ENCODE measurements at regions not wholly inside any gene's neighbourhood (a gene's known extent, or its start where the extent isn't known, plus 50 kb on each side); places are given as distances from the start of the nearest gene placed in this dataset.
"Not testable (repeated sequence)": the region's sequence is repeated elsewhere in the genome, so short reads cannot be mapped to it uniquely, and the experiment has no call there.

DNA sequence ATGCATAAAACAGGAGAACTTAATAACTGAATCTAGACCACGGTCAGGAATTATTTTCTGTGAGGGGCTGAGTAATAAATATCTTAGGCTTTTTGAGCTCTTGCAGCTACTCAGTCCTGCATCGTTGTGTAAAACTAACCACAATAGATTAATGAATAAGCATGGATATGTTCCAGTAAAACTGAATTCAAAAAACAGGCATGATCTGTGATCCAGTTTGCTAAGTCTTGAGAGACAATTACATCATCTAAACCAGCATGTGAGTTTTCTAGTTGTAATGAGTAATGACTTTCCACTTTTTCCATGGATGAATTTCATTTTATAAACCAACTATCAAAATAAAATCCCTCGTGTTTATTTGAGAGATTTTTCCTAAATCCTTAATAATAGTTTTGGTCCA is 336.8 kb downstream of the RFPL4B start:
- no peaks in the 10 kb centered on the region for H3K36me3 ChIP-seq (ENCODE audit: control insufficient read depth in 1 of 2, insufficient read depth in 2 of 2, low read length in 2 of 2)
- no peak overlapping the region for H3K4me2 ChIP-seq (ENCODE audit: low read length)
- H3K27me3 ChIP-seq (ENCODE audit: insufficient read depth, low read length): no peaks in the 10 kb centered on the region
- H3K27ac ChIP-seq (ENCODE audit: low read depth, low read length): no peak overlapping the region
- H2AFZ ChIP-seq (ENCODE audit: low read depth, low read length, poor library complexity, severe bottlenecking): no peak overlapping the region
- ChIA-PET RAD21 (ENCODE audit: low non-redundant PET in 1 of 2, low total read pairs in 2 of 2, uncharacterized antibody in 2 of 2, unreplicated experiment in 2 of 2) (no interaction called here), CTCF (no interaction called here), POLR2A (no interaction called here)
- ATAC-seq (no peak), DNase-seq (ENCODE audit: low read depth, low spot score) (no peak)
- TF ChIP-seq FOSL1 (IDR thresholded peaks at IDR 0.05; ENCODE audit: low read depth) (no peak), SRF (IDR thresholded peaks at IDR 0.05; ENCODE audit: low read depth) (no peak), ZNF274 (IDR thresholded peaks at IDR 0.05; ENCODE audit: low read depth, low read length) (no peak), EGR1 (IDR thresholded peaks at IDR 0.05; ENCODE audit: low read depth) (no peak), SP1 (IDR thresholded peaks at IDR 0.05; ENCODE audit: low read depth) (no peak), JUND (IDR thresholded peaks at IDR 0.05) (no peak), RAD21 (IDR thresholded peaks at IDR 0.05; ENCODE audit: low read depth) (no peak), ZFX (IDR thresholded peaks at IDR 0.05) (no peak), TCF7L2 (IDR thresholded peaks at IDR 0.05; ENCODE audit: borderline replicate concordance, extremely low read depth, insufficient read depth, insufficient read length) (no peak), ELF1 (IDR thresholded peaks at IDR 0.05; ENCODE audit: borderline replicate concordance, low read depth) (no peak)
- TF ChIP-seq, protein P1, sequence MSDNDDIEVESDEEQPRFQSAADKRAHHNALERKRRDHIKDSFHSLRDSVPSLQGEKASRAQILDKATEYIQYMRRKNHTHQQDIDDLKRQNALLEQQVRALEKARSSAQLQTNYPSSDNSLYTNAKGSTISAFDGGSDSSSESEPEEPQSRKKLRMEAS (IDR thresholded peaks at IDR 0.05): no peak
- no peak overlapping the region for H3K4me3 ChIP-seq (replicated peaks in 1 of 2; ENCODE audit: low read depth in 1 of 2, low read length in 2 of 2)
- H3K9me3 ChIP-seq (ENCODE audit: control insufficient read depth in 1 of 2, insufficient read depth in 1 of 2, low read depth in 1 of 2, low read length in 2 of 2): no peaks in the 10 kb centered on the region; a peak in 1 of 4 replicates
- H3K9me2 ChIP-seq (ENCODE audit: insufficient read depth): no peaks in the 10 kb centered on the region
- H3K79me2 ChIP-seq (ENCODE audit: insufficient read depth, low read length): no peaks in the 10 kb centered on the region
- H3K9ac ChIP-seq (ENCODE audit: low read length): no peak overlapping the region
- H4K20me1 ChIP-seq (ENCODE audit: insufficient read depth): no peaks in the 10 kb centered on the region
- intact Hi-C loops (cut with micrococcal nuclease): no loop called here
- no TSS peak for BruUV-seq (replicated peaks)
- H3K4me1 ChIP-seq (ENCODE audit: control insufficient read depth in 1 of 2, insufficient read depth in 2 of 2, low read length in 2 of 2): no peaks in the 10 kb centered on the region

DNA sequence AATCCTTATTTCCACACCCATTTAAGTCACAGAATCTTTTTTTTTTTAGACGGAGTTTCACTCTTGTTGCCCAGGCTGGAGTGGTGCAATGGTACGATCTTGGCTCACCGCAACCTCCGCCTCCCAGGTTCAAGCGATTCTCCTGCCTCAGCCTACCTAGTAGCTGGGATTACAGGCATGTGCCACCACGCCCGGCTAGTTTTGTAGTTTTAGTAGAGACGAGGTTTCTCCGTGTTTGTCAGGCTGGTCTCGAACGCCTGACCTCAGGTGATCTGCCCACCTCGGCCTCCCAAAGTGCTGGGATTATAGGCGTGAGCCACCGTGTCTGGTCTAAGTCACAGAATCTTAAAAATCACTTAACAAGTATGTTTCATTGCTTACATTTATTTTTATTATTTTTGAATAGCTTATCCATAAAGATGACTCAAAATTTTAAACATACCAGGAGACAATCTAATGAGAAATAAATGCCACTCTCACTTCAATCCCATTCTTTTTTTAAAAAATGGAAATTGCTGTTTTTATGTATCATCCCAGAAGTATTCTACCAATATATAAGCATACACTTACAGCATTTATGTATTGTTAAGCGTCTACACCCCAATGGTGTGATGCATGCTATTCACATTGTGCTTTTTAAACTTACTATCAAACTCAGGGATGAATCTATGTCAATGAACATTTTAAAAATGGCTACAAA is 338.5 kb downstream of the RFPL4B start:
- H3K36me3 ChIP-seq (ENCODE audit: control insufficient read depth in 1 of 2, insufficient read depth in 2 of 2, low read length in 2 of 2); H3K9ac ChIP-seq (ENCODE audit: low read length); H3K4me1 ChIP-seq (ENCODE audit: control insufficient read depth in 1 of 2, insufficient read depth in 2 of 2, low read length in 2 of 2); intact Hi-C loops (cut with micrococcal nuclease); H3K9me3 ChIP-seq (ENCODE audit: control insufficient read depth in 1 of 2, insufficient read depth in 1 of 2, low read depth in 1 of 2, low read length in 2 of 2); RAD21 ChIA-PET (ENCODE audit: low non-redundant PET in 1 of 2, low total read pairs in 2 of 2, uncharacterized antibody in 2 of 2, unreplicated experiment in 2 of 2); H3K27ac ChIP-seq (ENCODE audit: low read depth, low read length); H3K79me2 ChIP-seq (ENCODE audit: insufficient read depth, low read length); BruUV-seq (replicated peaks); H3K4me3 ChIP-seq (replicated peaks in 1 of 2; ENCODE audit: low read depth in 1 of 2, low read length in 2 of 2); H3K9me2 ChIP-seq (ENCODE audit: insufficient read depth); ATAC-seq; H3K27me3 ChIP-seq (ENCODE audit: insufficient read depth, low read length); DNase-seq (ENCODE audit: low read depth, low spot score); CTCF ChIA-PET; H4K20me1 ChIP-seq (ENCODE audit: insufficient read depth); H3K4me2 ChIP-seq (ENCODE audit: low read length); POLR2A ChIA-PET: not testable (repeated sequence)
- peak overlapping the region; percentile 15 for H2AFZ ChIP-seq (ENCODE audit: low read depth, low read length, poor library complexity, severe bottlenecking)

DNA sequence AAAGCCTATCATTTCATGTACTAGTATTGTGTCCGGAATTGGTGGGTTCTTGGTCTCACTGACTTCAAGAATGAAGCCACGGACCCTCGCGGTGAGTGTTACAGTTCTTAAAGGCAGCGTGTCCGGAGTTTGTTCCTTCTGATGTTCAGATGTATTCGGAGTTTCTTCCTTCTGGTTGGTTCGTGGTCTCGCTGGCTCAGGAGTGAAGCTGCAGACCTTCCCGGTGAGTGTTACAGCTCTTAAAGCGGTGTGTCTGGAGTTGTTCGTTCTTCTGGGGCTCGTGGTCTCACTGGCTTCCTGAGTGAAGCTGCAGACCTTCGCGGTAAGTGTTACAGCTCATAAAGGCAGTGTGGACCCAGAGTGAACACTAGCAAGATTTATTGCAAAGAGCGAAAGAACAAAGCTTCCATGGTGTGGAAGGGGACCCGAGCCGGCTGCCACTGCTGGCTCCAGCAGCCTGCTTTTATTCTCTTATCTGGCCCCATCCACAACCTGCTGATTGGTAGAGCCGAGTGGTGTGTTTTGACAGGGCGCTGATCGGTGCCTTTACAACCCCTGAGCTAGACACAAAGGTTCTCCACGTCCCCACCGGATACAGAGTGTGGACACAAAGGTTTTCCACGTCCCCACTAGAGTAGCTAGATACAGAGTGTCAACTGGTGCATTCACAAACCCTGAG is 341.5 kb downstream of the RFPL4B start:
- intact Hi-C loops (cut with micrococcal nuclease); ATAC-seq; H2AFZ ChIP-seq (ENCODE audit: low read depth, low read length, poor library complexity, severe bottlenecking); H3K27me3 ChIP-seq (ENCODE audit: insufficient read depth, low read length); H4K20me1 ChIP-seq (ENCODE audit: insufficient read depth); H3K9me2 ChIP-seq (ENCODE audit: insufficient read depth); POLR2A ChIA-PET; DNase-seq (ENCODE audit: low read depth, low spot score); H3K79me2 ChIP-seq (ENCODE audit: insufficient read depth, low read length); RAD21 ChIA-PET (ENCODE audit: low non-redundant PET in 1 of 2, low total read pairs in 2 of 2, uncharacterized antibody in 2 of 2, unreplicated experiment in 2 of 2); H3K36me3 ChIP-seq (ENCODE audit: control insufficient read depth in 1 of 2, insufficient read depth in 2 of 2, low read length in 2 of 2); H3K4me3 ChIP-seq (replicated peaks in 1 of 2; ENCODE audit: low read depth in 1 of 2, low read length in 2 of 2); H3K9me3 ChIP-seq (ENCODE audit: control insufficient read depth in 1 of 2, insufficient read depth in 1 of 2, low read depth in 1 of 2, low read length in 2 of 2); CTCF ChIA-PET; H3K27ac ChIP-seq (ENCODE audit: low read depth, low read length); H3K4me2 ChIP-seq (ENCODE audit: low read length); H3K4me1 ChIP-seq (ENCODE audit: control insufficient read depth in 1 of 2, insufficient read depth in 2 of 2, low read length in 2 of 2); BruUV-seq (replicated peaks); H3K9ac ChIP-seq (ENCODE audit: low read length): not testable (repeated sequence)
